ENCODE measurements at regions not wholly inside any gene's neighbourhood (a gene's known extent, or its start where the extent isn't known, plus 50 kb on each side); places are given as distances from the start of the nearest gene placed in this dataset.

GRCh38 chr9:109974143-109974917 is 194.3 kb downstream of the PALM2AKAP2 start (continued):
- no peak for TF ChIP-seq ELK1 (IDR thresholded peaks at IDR 0.05; ENCODE audit: low read depth, low read length)
- TF ChIP-seq CBX3 (IDR thresholded peaks at IDR 0.05; ENCODE audit: borderline replicate concordance, low read depth) = no peak
- peak; percentile 95 for TF ChIP-seq ZNF687 (IDR thresholded peaks at IDR 0.05)
- TF ChIP-seq RAD21 (IDR thresholded peaks at IDR 0.05; ENCODE audit: insufficient read depth, low read depth, low read length) = peak; percentile 29
- TF ChIP-seq SMARCA5 (IDR thresholded peaks at IDR 0.05) = 0 out of 2 replicates have a peak, but pooled peaks have one; percentile 31
- TF ChIP-seq TCF7 (IDR thresholded peaks at IDR 0.05; ENCODE audit: borderline replicate concordance) = peak; percentile 84; the same call in 1 of the 2 replicates
- TF ChIP-seq NBN (IDR thresholded peaks at IDR 0.05) = peak; percentile 98
- no peak for TF ChIP-seq RBBP5 (conservative IDR thresholded peaks at IDR 0.05)
- TF ChIP-seq ESRRA (IDR thresholded peaks at IDR 0.05; ENCODE audit: low read length) = no peak
- 0 out of 2 replicates have a peak, but pooled peaks have one; percentile 2 for TF ChIP-seq TAF1 (IDR thresholded peaks at IDR 0.05; ENCODE audit: borderline replicate concordance, low read depth, low read length)
- TF ChIP-seq SMC3 (IDR thresholded peaks at IDR 0.05; ENCODE audit: borderline replicate concordance, low read length) = no peak; the same call in 1 of the 2 replicates
- peak; percentile 79 for TF ChIP-seq GATAD2B (conservative IDR thresholded peaks at IDR 0.05; ENCODE audit: low read depth)
- peak; percentile 97 for TF ChIP-seq EED (IDR thresholded peaks at IDR 0.05; ENCODE audit: low read depth)
- no peak for TF ChIP-seq HCFC1 (IDR thresholded peaks at IDR 0.05; ENCODE audit: low read length)
- no peak for TF ChIP-seq KAT2A (conservative IDR thresholded peaks at IDR 0.05; ENCODE audit: control insufficient read depth, low read depth, low read length)
- TF ChIP-seq IRF4 (IDR thresholded peaks at IDR 0.05; ENCODE audit: low read depth, low read length) = peak; percentile 99
- 0 out of 2 replicates have a peak, but pooled peaks have one; percentile 58 for TF ChIP-seq NKRF (conservative IDR thresholded peaks at IDR 0.05)
- peak; percentile 96 for TF ChIP-seq PAX5 (IDR thresholded peaks at IDR 0.05; ENCODE audit: borderline replicate concordance, low read depth, low read length)
- peak; percentile 99 for TF ChIP-seq ZBED1 (IDR thresholded peaks at IDR 0.05; ENCODE audit: borderline replicate concordance)
- peak; percentile 54 for TF ChIP-seq RAD51 (IDR thresholded peaks at IDR 0.05)
- no peak for TF ChIP-seq NFYA (IDR thresholded peaks at IDR 0.05; ENCODE audit: borderline replicate concordance, low read depth, low read length)
- TF ChIP-seq ATF3 (IDR thresholded peaks at IDR 0.05; ENCODE audit: borderline replicate concordance, extremely low read depth, low read depth, low read length) = no peak
- no peak for TF ChIP-seq CEBPB (IDR thresholded peaks at IDR 0.05; ENCODE audit: borderline replicate concordance in 1 of 2, low read depth in 2 of 2, low read length in 2 of 2)
- 0 out of 2 replicates have a peak, but pooled peaks have one; percentile 28 for TF ChIP-seq RB1 (IDR thresholded peaks at IDR 0.05; ENCODE audit: borderline replicate concordance)
- TF ChIP-seq SREBF1 (IDR thresholded peaks at IDR 0.05; ENCODE audit: low read length) = no peak
